Ovary (tissue), 1 donor: ENCODE measurements at regions not wholly inside any gene's neighbourhood (a gene's known extent, or its start where the extent isn't known, plus 50 kb on each side); places are given as distances from the start of the nearest gene placed in this dataset.

Experiments used
- EP300 ChIP-seq: sonication (generic); formaldehyde crosslinking; IDR thresholded peaks from one replicate; pipeline ENCODE4 v1.6.1; 2017; ENCODE audit warnings: antibody characterized with exemption
- POLR2A ChIP-seq: fragments of 450-650 bp; IDR thresholded peaks from one replicate; pipeline ENCODE4 v1.6.1; 2017; ENCODE audit warnings: antibody characterized with exemption, mild to moderate bottlenecking, moderate library complexity

GRCh38 chr2:191499874-191500565 lies 177.9 kb upstream of the NABP1 start:
- TF ChIP-seq EP300 (no peak), POLR2A (no peak)
